ENCODE measurements at regions not wholly inside any gene's neighbourhood (a gene's known extent, or its start where the extent isn't known, plus 50 kb on each side); places are given as distances from the start of the nearest gene placed in this dataset.
"Not testable (repeated sequence)": the region's sequence is repeated elsewhere in the genome, so short reads cannot be mapped to it uniquely, and the experiment has no call there.

- H3K27me3 ChIP-seq (ENCODE audit: control insufficient read depth, insufficient read depth, low read length), result no peaks in the 10 kb centered on the region
- H3K9ac ChIP-seq (ENCODE audit: low read length), result no peak overlapping the region
- no peaks in the 10 kb centered on the region for H3K4me1 ChIP-seq (ENCODE audit: control insufficient read depth, insufficient read depth, low read length)
- no peak overlapping the region for H3K4me3 ChIP-seq (ENCODE audit: low read length)
- no peaks in the 10 kb centered on the region for H3K36me3 ChIP-seq (ENCODE audit: control insufficient read depth, insufficient read depth, low read length)
- no peaks in the 10 kb centered on the region for H3K9me3 ChIP-seq (ENCODE audit: control insufficient read depth, low read length)
Measured at GRCh38 chrX:138866643-138867042, 155.1 kb upstream of the FGF13 start.

- H3K27me3 ChIP-seq (ENCODE audit: control insufficient read depth, insufficient read depth, low read length), result no peaks in the 10 kb centered on the region
- no peaks in the 10 kb centered on the region for H3K4me1 ChIP-seq (ENCODE audit: control insufficient read depth, insufficient read depth, low read length)
- no peaks in the 10 kb centered on the region for H3K36me3 ChIP-seq (ENCODE audit: control insufficient read depth, insufficient read depth, low read length)
- H3K9me3 ChIP-seq (ENCODE audit: control insufficient read depth, low read length), result no peaks in the 10 kb centered on the region
- no peak overlapping the region for H3K4me3 ChIP-seq (ENCODE audit: low read length)
- no peak overlapping the region for H3K9ac ChIP-seq (ENCODE audit: low read length)
Measured at GRCh38 chrX:138865093-138865649, 153.7 kb upstream of the FGF13 start.

GRCh38 chrX:138859421-138859820 lies 147.9 kb upstream of the FGF13 start:
- H3K27me3 ChIP-seq (ENCODE audit: control insufficient read depth, insufficient read depth, low read length), result no peaks in the 10 kb centered on the region
- H3K36me3 ChIP-seq (ENCODE audit: control insufficient read depth, insufficient read depth, low read length), result no peaks in the 10 kb centered on the region
- no peaks in the 10 kb centered on the region for H3K9me3 ChIP-seq (ENCODE audit: control insufficient read depth, low read length)
- no peak overlapping the region for H3K9ac ChIP-seq (ENCODE audit: low read length)
- no peak overlapping the region for H3K4me3 ChIP-seq (ENCODE audit: low read length)
- peaks cover 5% of the 10 kb centered on the region for H3K4me1 ChIP-seq (ENCODE audit: control insufficient read depth, insufficient read depth, low read length)

GRCh38 chrX:138858951-138859350 lies 147.4 kb upstream of the FGF13 start:
- no peak overlapping the region for H3K4me3 ChIP-seq (ENCODE audit: low read length)
- H3K27me3 ChIP-seq (ENCODE audit: control insufficient read depth, insufficient read depth, low read length), result no peaks in the 10 kb centered on the region
- no peak overlapping the region for H3K9ac ChIP-seq (ENCODE audit: low read length)
- peaks cover 5% of the 10 kb centered on the region for H3K4me1 ChIP-seq (ENCODE audit: control insufficient read depth, insufficient read depth, low read length)
- H3K36me3 ChIP-seq (ENCODE audit: control insufficient read depth, insufficient read depth, low read length), result no peaks in the 10 kb centered on the region
- no peaks in the 10 kb centered on the region for H3K9me3 ChIP-seq (ENCODE audit: control insufficient read depth, low read length)

GRCh38 chrX:138858438-138858837 lies 146.9 kb upstream of the FGF13 start:
- no peak overlapping the region for H3K9ac ChIP-seq (ENCODE audit: low read length)
- peaks cover 5% of the 10 kb centered on the region for H3K4me1 ChIP-seq (ENCODE audit: control insufficient read depth, insufficient read depth, low read length)
- H3K4me3 ChIP-seq (ENCODE audit: low read length), result no peak overlapping the region
- H3K9me3 ChIP-seq (ENCODE audit: control insufficient read depth, low read length), result no peaks in the 10 kb centered on the region
- H3K27me3 ChIP-seq (ENCODE audit: control insufficient read depth, insufficient read depth, low read length), result no peaks in the 10 kb centered on the region
- no peaks in the 10 kb centered on the region for H3K36me3 ChIP-seq (ENCODE audit: control insufficient read depth, insufficient read depth, low read length)

- Histone ChIP-seq H3K4me3 (ENCODE audit: low read length) (no peak overlapping the region), H3K4me1 (ENCODE audit: control insufficient read depth, insufficient read depth, low read length) (peaks cover 5% of the 10 kb centered on the region), H3K9me3 (ENCODE audit: control insufficient read depth, low read length) (no peaks in the 10 kb centered on the region), H3K36me3 (ENCODE audit: control insufficient read depth, insufficient read depth, low read length) (no peaks in the 10 kb centered on the region), H3K27me3 (ENCODE audit: control insufficient read depth, insufficient read depth, low read length) (no peaks in the 10 kb centered on the region), H3K9ac (ENCODE audit: low read length) (no peak overlapping the region)
Measured at GRCh38 chrX:138856881-138857604, 145.5 kb upstream of the FGF13 start.

GRCh38 chrX:138853936-138854335 lies 142.4 kb upstream of the FGF13 start:
- H3K9me3 ChIP-seq (ENCODE audit: control insufficient read depth, low read length), result no peaks in the 10 kb centered on the region
- H3K4me3 ChIP-seq (ENCODE audit: low read length), result no peak overlapping the region
- peaks cover 5% of the 10 kb centered on the region for H3K4me1 ChIP-seq (ENCODE audit: control insufficient read depth, insufficient read depth, low read length)
- H3K36me3 ChIP-seq (ENCODE audit: control insufficient read depth, insufficient read depth, low read length), result no peaks in the 10 kb centered on the region
- no peak overlapping the region for H3K9ac ChIP-seq (ENCODE audit: low read length)
- H3K27me3 ChIP-seq (ENCODE audit: control insufficient read depth, insufficient read depth, low read length), result no peaks in the 10 kb centered on the region

- no peak overlapping the region for H3K4me3 ChIP-seq (ENCODE audit: low read length)
- H3K9me3 ChIP-seq (ENCODE audit: control insufficient read depth, low read length), result no peaks in the 10 kb centered on the region
- H3K36me3 ChIP-seq (ENCODE audit: control insufficient read depth, insufficient read depth, low read length), result no peaks in the 10 kb centered on the region
- H3K4me1 ChIP-seq (ENCODE audit: control insufficient read depth, insufficient read depth, low read length), result no peaks in the 10 kb centered on the region
- H3K27me3 ChIP-seq (ENCODE audit: control insufficient read depth, insufficient read depth, low read length), result no peaks in the 10 kb centered on the region
- H3K9ac ChIP-seq (ENCODE audit: low read length), result no peak overlapping the region
Measured at GRCh38 chrX:138849521-138849920, 138.0 kb upstream of the FGF13 start.

- H3K4me3 ChIP-seq (ENCODE audit: low read length), result no peak overlapping the region
- no peaks in the 10 kb centered on the region for H3K27me3 ChIP-seq (ENCODE audit: control insufficient read depth, insufficient read depth, low read length)
- H3K36me3 ChIP-seq (ENCODE audit: control insufficient read depth, insufficient read depth, low read length), result no peaks in the 10 kb centered on the region
- H3K4me1 ChIP-seq (ENCODE audit: control insufficient read depth, insufficient read depth, low read length), result no peaks in the 10 kb centered on the region
- H3K9me3 ChIP-seq (ENCODE audit: control insufficient read depth, low read length), result no peaks in the 10 kb centered on the region
- H3K9ac ChIP-seq (ENCODE audit: low read length), result no peak overlapping the region
Measured at GRCh38 chrX:138847930-138848329, 136.4 kb upstream of the FGF13 start.

GRCh38 chrX:138845786-138846185 lies 134.3 kb upstream of the FGF13 start:
- Histone ChIP-seq H3K27me3 (ENCODE audit: control insufficient read depth, insufficient read depth, low read length) (no peaks in the 10 kb centered on the region), H3K4me3 (ENCODE audit: low read length) (no peak overlapping the region), H3K9me3 (ENCODE audit: control insufficient read depth, low read length) (no peaks in the 10 kb centered on the region), H3K4me1 (ENCODE audit: control insufficient read depth, insufficient read depth, low read length) (no peaks in the 10 kb centered on the region), H3K36me3 (ENCODE audit: control insufficient read depth, insufficient read depth, low read length) (no peaks in the 10 kb centered on the region), H3K9ac (ENCODE audit: low read length) (no peak overlapping the region)

- H3K9me3 ChIP-seq (ENCODE audit: control insufficient read depth, low read length); H3K4me1 ChIP-seq (ENCODE audit: control insufficient read depth, insufficient read depth, low read length); H3K36me3 ChIP-seq (ENCODE audit: control insufficient read depth, insufficient read depth, low read length); H3K4me3 ChIP-seq (ENCODE audit: low read length); H3K9ac ChIP-seq (ENCODE audit: low read length); H3K27me3 ChIP-seq (ENCODE audit: control insufficient read depth, insufficient read depth, low read length): not testable (repeated sequence)
Measured at GRCh38 chrX:138807400-138807799, 95.9 kb upstream of the FGF13 start.

- Histone ChIP-seq H3K4me3 (ENCODE audit: low read length) (no peak overlapping the region), H3K9ac (ENCODE audit: low read length) (no peak overlapping the region), H3K9me3 (ENCODE audit: control insufficient read depth, low read length) (no peaks in the 10 kb centered on the region), H3K4me1 (ENCODE audit: control insufficient read depth, insufficient read depth, low read length) (no peaks in the 10 kb centered on the region), H3K27me3 (ENCODE audit: control insufficient read depth, insufficient read depth, low read length) (no peaks in the 10 kb centered on the region), H3K36me3 (ENCODE audit: control insufficient read depth, insufficient read depth, low read length) (no peaks in the 10 kb centered on the region)
Measured at GRCh38 chrX:138794246-138794645, 82.7 kb upstream of the FGF13 start.

- Histone ChIP-seq H3K27me3 (ENCODE audit: control insufficient read depth, insufficient read depth, low read length) (no peaks in the 10 kb centered on the region), H3K9me3 (ENCODE audit: control insufficient read depth, low read length) (no peaks in the 10 kb centered on the region), H3K4me1 (ENCODE audit: control insufficient read depth, insufficient read depth, low read length) (no peaks in the 10 kb centered on the region), H3K4me3 (ENCODE audit: low read length) (no peak overlapping the region), H3K9ac (ENCODE audit: low read length) (no peak overlapping the region), H3K36me3 (ENCODE audit: control insufficient read depth, insufficient read depth, low read length) (no peaks in the 10 kb centered on the region)
Measured at GRCh38 chrX:138791551-138791950, 80.0 kb upstream of the FGF13 start.

All from mucosa of stomach (tissue), 1 donor.